HepG2 (cell line): ENCODE measurements at regions not wholly inside any gene's neighbourhood (a gene's known extent, or its start where the extent isn't known, plus 50 kb on each side); places are given as distances from the start of the nearest gene placed in this dataset.
A peak's percentile ranks its signal among the peaks of the same experiment; 100 is the strongest.

Experiments
- ATAC-seq: fragments of 200-7000 bp; cut with Tn5 transposase; 3 replicates; pipeline ENCODE4 v1.9.1; 2020; ENCODE audit warnings: mild to moderate bottlenecking, moderate library complexity
- BruUV-seq: library from RNA; stranded (reverse); fragments of 400-500 nt; replicated peaks from 2 replicates; lab custom pipeline; 2021; lab: Mats Ljungman, UMichigan
- CTCF ChIA-PET: fragments of 300-600 bp; formaldehyde crosslinking; extraction: SDS; loops from one replicate; lab custom pipeline; 2021; ENCODE audit warnings: low total read pairs, inconsistent platforms, low intra/inter-chr PET ratio; lab: Yijun Ruan, JAX
- POLR2A ChIA-PET: fragments of 350-600 bp; sonication (Branson Sonifier 250); formaldehyde crosslinking; loops from one replicate; lab custom pipeline; 2020; ENCODE audit warnings: antibody characterized with exemption, inconsistent platforms; lab: Yijun Ruan, JAX
- DNase-seq: peaks from one replicate; pipeline ENCODE4 v3.0.0-alpha.2; 2015; ENCODE audit warnings: low spot score
- FAIRE-seq: peaks from 3 replicates; lab custom pipeline; 2011; peaks lifted over from hg19 to GRCh38; lab: Jason Lieb, UNC
- H2AFZ ChIP-seq: one replicate; pipeline ENCODE4 v1.6.1; 2011; ENCODE audit warnings: low read length, inconsistent platforms
- H3K27ac ChIP-seq: fragments of 300-600 bp; 3 replicates; pipeline ENCODE4 v1.8.0; 2011; ENCODE audit warnings: mixed run types, mild to moderate bottlenecking, mixed read lengths, low read length, inconsistent platforms; ENCODE audit not compliant: insufficient read depth; ENCODE audit errors: extremely low read length
- H3K27me3 ChIP-seq, 2 experiments: fragments of 200-600 bp in 1 of 2; 2 replicates in 1 of 2; 3 replicates in 1 of 2; pipeline versions ENCODE4 v1.6.0 to v1.8.0; 2011; ENCODE audit warnings: low read length in 2 of 2, mild to moderate bottlenecking in 2 of 2, moderate library complexity in 2 of 2, inconsistent platforms in 1 of 2; ENCODE audit not compliant: insufficient read depth in 2 of 2, control insufficient read depth in 1 of 2
- H3K36me3 ChIP-seq, 2 experiments: fragments of 200-600 bp in 1 of 2; replicated peaks in 1 of 2; 2 replicates in 1 of 2; 3 replicates in 1 of 2; pipeline versions ENCODE4 v1.5.1 to v1.8.0; 2011; ENCODE audit warnings: low read length in 2 of 2, inconsistent platforms in 1 of 2; ENCODE audit not compliant: insufficient read depth in 2 of 2, control insufficient read depth in 1 of 2
- H3K4me1 ChIP-seq: 2 replicates; pipeline ENCODE4 v1.5.1; 2012; ENCODE audit warnings: low read length, inconsistent platforms; ENCODE audit not compliant: insufficient read depth
- H3K4me2 ChIP-seq: 2 replicates; pipeline ENCODE4 v1.6.0; 2011; ENCODE audit warnings: low read depth, low read length, inconsistent platforms
- H3K4me3 ChIP-seq, 3 experiments: fragments of 200-600 bp in 1 of 3; sonication (generic), shearing (Covaris generic) in 1 of 3; replicated peaks in 1 of 3; 2 replicates each; pipeline ENCODE4 v1.5.1; 2011 to 2016; ENCODE audit warnings: low read length in 3 of 3, inconsistent platforms in 2 of 3, low read depth in 2 of 3, mild to moderate bottlenecking in 2 of 3, control low read depth in 1 of 3, mixed read lengths in 1 of 3; ENCODE audit not compliant: insufficient read depth in 1 of 3
- H3K79me2 ChIP-seq: one replicate; pipeline ENCODE4 v1.6.1; 2011; ENCODE audit warnings: low read length, inconsistent platforms; ENCODE audit not compliant: insufficient read depth
- H3K9ac ChIP-seq: 2 replicates; pipeline ENCODE4 v1.6.0; 2011; ENCODE audit warnings: mild to moderate bottlenecking, low read depth, low read length, inconsistent platforms; ENCODE audit not compliant: insufficient read depth
- H3K9me3 ChIP-seq: 2 replicates; pipeline ENCODE4 v1.5.1; 2012; ENCODE audit warnings: mild to moderate bottlenecking, low read length
- H4K20me1 ChIP-seq: 2 replicates; pipeline ENCODE4 v1.6.0; 2011; ENCODE audit warnings: inconsistent platforms, mild to moderate bottlenecking, low read length, moderate library complexity; ENCODE audit not compliant: insufficient read depth
- ATM ChIP-seq: fragments of 450-650 bp; IDR thresholded peaks from 2 replicates; pipeline ENCODE4 v1.7.1; 2017; ENCODE audit warnings: mild to moderate bottlenecking, borderline replicate concordance
- DPF2 ChIP-seq: sonication (generic); formaldehyde crosslinking; IDR thresholded peaks from 2 replicates; pipeline ENCODE4 v1.4.0; 2020; ENCODE audit warnings: mild to moderate bottlenecking, low read depth, missing genetic modification reagents, borderline replicate concordance
- JARID2 ChIP-seq: sonication (generic); formaldehyde crosslinking; IDR thresholded peaks from 2 replicates; pipeline ENCODE4 v1.8.1; 2023; ENCODE audit warnings: missing genetic modification reagents, inconsistent platforms; ENCODE audit not compliant: insufficient replicate concordance
- MAFF ChIP-seq: IDR thresholded peaks from 2 replicates; pipeline ENCODE4 v1.6.1; 2011; ENCODE audit warnings: low read depth, low read length, improper control_type of control experiment
- MAFK ChIP-seq, 2 experiments: IDR thresholded peaks in 1 of 2; conservative IDR thresholded peaks in 1 of 2; 2 replicates each; pipeline ENCODE4 v1.6.1; 2011; ENCODE audit warnings: improper control_type of control experiment in 2 of 2, low read length in 2 of 2
- RARA ChIP-seq: IDR thresholded peaks from 2 replicates; pipeline ENCODE4 v1.6.1; 2016; ENCODE audit warnings: missing genetic modification reagents, missing compliant biosample characterization
- RFX1 ChIP-seq: fragments of 450-650 bp; IDR thresholded peaks from 2 replicates; pipeline ENCODE4 v1.6.1; 2017
- SRF ChIP-seq: IDR thresholded peaks from 2 replicates; pipeline ENCODE4 v1.6.1; 2011; ENCODE audit warnings: mild to moderate bottlenecking, low read depth, low read length, moderate library complexity
- ZNF263 ChIP-seq: sonication (generic); formaldehyde crosslinking; IDR thresholded peaks from 2 replicates; pipeline ENCODE4 v1.4.0; 2020; ENCODE audit warnings: missing genetic modification reagents
- ZNF547 ChIP-seq: sonication (generic); formaldehyde crosslinking; IDR thresholded peaks from 2 replicates; pipeline ENCODE4 v1.5.1; 2020; ENCODE audit warnings: mild to moderate bottlenecking, missing genetic modification reagents
- ZNF580 ChIP-seq: IDR thresholded peaks from 2 replicates; pipeline ENCODE4 v1.6.1; 2016; ENCODE audit warnings: low read depth, borderline replicate concordance
- ZNF883 ChIP-seq: sonication (generic); formaldehyde crosslinking; IDR thresholded peaks from 2 replicates; pipeline ENCODE4 v1.5.1; 2020; ENCODE audit warnings: mild to moderate bottlenecking, missing genetic modification reagents; ENCODE audit errors: not compliant biosample characterization
- ZSCAN20 ChIP-seq: sonication (generic); formaldehyde crosslinking; IDR thresholded peaks from 2 replicates; pipeline ENCODE4 v1.4.0; 2020; ENCODE audit warnings: missing genetic modification reagents, mild to moderate bottlenecking, borderline replicate concordance
- WGBS: methylation state at CpG from one replicate; pipeline ENCODE4 v1.1.6; 2017; ENCODE audit warnings: low lambda C conversion rate; 5-methylcytosine and 5-hydroxymethylcytosine counted together
- in situ Hi-C: cut with HindIII; loops from 2 replicates; pipeline ENCODE4 v1.10.0; 2017; ENCODE audit warnings: low pct_unique_long_range_greater_than_20kb; ENCODE audit not compliant: extremely low pct_ligation_motif_present
- intact Hi-C: fragments of 100-400 bp; cut with micrococcal nuclease; formaldehyde crosslinking; loops from one replicate; pipeline ENCODE4 v1.10.0; 2022; ENCODE audit not compliant: unreplicated experiment
- TF ChIP-seq, protein P1 (sequence below): sonication (generic); formaldehyde crosslinking; IDR thresholded peaks from 2 replicates; pipeline ENCODE4 v1.5.0; 2020; ENCODE audit warnings: missing genetic modification reagents
- TF ChIP-seq, protein P2 (sequence below): sonication (generic); formaldehyde crosslinking; IDR thresholded peaks from 2 replicates; pipeline ENCODE4 v1.8.0; 2022; ENCODE audit warnings: missing genetic modification reagents, mild to moderate bottlenecking, moderate library complexity, borderline replicate concordance

DNA sequence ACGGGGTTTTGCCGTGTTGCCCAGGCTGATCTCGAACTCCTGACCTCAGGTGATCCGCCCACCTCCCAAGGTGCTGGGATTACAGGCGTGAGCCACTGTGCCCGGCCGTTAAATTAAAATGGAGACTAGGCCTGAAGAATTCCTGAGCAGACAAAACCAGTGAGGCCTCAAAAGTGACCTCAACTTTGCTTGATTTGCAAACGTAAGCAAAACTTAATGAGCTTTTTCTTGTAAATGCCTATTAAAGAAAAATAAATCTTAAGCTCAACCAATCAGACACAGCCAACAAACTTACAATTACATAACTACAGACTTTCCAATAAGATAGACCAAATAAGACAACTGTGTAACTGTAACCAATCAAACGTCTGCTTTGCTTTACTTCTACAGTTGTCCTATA is 111.3 kb upstream of the SEMA6A start:
- DNase-seq, result no peak
- H3K4me1 ChIP-seq, result peaks cover 9% of the 10 kb centered on the region

More for the DNA sequence above, 111.3 kb upstream of the SEMA6A start:
- Histone ChIP-seq H3K9me3 (no peaks in the 10 kb centered on the region), H3K4me3 (no peak overlapping the region), H3K36me3 (no peaks in the 10 kb centered on the region), H2AFZ (no peak overlapping the region), H3K27ac (no peak overlapping the region), H4K20me1 (no peaks in the 10 kb centered on the region), H3K79me2 (no peaks in the 10 kb centered on the region), H3K27me3 (peaks cover 0 to 11% of the 10 kb centered on the region in 2 experiments; a peak in 4 of 5 replicates), H3K9ac (no peak overlapping the region), H3K4me2 (no peak overlapping the region)
- no peak for ATAC-seq
- in situ Hi-C loops (no loop called here), intact Hi-C loops (no loop called here)
- ChIA-PET CTCF (no interaction called here), POLR2A (no interaction called here)
- peak; percentile 81 to 92 for TF ChIP-seq MAFK (conservative IDR thresholded peaks at IDR 0.05 in 1 of 2, IDR thresholded peaks at IDR 0.05 in 1 of 2; ENCODE audit: low read length in 2 of 2)
- no peak for TF ChIP-seq ZNF883 (CRISPR knock-in tag)
- no peak for TF ChIP-seq DPF2 (CRISPR knock-in tag)
- peak; percentile 88 for TF ChIP-seq MAFF
- no peak for TF ChIP-seq RFX1
- TF ChIP-seq ZNF580 (CRISPR knock-in tag), result no peak
- TF ChIP-seq SRF, result no peak
- TF ChIP-seq RARA (CRISPR knock-in tag), result no peak
- TF ChIP-seq JARID2 (CRISPR knock-in tag), result no peak
- no peak for TF ChIP-seq ZNF547 (CRISPR knock-in tag)
- TF ChIP-seq, protein P1, sequence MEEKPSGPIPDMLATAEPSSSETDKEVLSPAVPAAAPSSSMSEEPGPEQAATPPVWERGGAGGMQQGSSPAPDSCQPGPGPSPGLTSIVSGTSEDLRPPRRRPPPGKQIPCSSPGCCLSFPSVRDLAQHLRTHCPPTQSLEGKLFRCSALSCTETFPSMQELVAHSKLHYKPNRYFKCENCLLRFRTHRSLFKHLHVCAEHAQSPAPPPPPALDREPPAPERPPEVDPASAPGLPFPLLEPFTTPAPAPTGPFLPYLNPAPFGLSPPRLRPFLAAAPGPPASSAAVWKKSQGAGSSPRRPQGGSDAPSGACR (CRISPR knock-in tag), result no peak
- TF ChIP-seq ZSCAN20 (CRISPR knock-in tag), result no peak
- no peak for TF ChIP-seq ZNF263 (CRISPR knock-in tag)
- TF ChIP-seq, protein P2, sequence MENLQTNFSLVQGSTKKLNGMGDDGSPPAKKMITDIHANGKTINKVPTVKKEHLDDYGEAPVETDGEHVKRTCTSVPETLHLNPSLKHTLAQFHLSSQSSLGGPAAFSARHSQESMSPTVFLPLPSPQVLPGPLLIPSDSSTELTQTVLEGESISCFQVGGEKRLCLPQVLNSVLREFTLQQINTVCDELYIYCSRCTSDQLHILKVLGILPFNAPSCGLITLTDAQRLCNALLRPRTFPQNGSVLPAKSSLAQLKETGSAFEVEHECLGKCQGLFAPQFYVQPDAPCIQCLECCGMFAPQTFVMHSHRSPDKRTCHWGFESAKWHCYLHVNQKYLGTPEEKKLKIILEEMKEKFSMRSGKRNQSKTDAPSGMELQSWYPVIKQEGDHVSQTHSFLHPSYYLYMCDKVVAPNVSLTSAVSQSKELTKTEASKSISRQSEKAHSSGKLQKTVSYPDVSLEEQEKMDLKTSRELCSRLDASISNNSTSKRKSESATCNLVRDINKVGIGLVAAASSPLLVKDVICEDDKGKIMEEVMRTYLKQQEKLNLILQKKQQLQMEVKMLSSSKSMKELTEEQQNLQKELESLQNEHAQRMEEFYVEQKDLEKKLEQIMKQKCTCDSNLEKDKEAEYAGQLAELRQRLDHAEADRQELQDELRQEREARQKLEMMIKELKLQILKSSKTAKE (CRISPR knock-in tag), result no peak
- no peak for TF ChIP-seq ATM
- WGBS, result 30% methylated on average over 9 of the region's 9 CpGs
- FAIRE-seq, result no peak
- no TSS peak for BruUV-seq
